HG02678 (cell line): ENCODE measurements at regions not wholly inside any gene's neighbourhood (a gene's known extent, or its start where the extent isn't known, plus 50 kb on each side); places are given as distances from the start of the nearest gene placed in this dataset.
"Not testable (repeated sequence)": the region's sequence is repeated elsewhere in the genome, so short reads cannot be mapped to it uniquely, and the experiment has no call there.

ENCODE experiments used
- ATAC-seq: cut with Tn5 transposase; IDR thresholded peaks from one replicate; pipeline ENCODE4 v1.9.1; 2021; ENCODE audit warnings: mild to moderate bottlenecking, moderate library complexity; ENCODE audit not compliant: unreplicated experiment

DNA sequence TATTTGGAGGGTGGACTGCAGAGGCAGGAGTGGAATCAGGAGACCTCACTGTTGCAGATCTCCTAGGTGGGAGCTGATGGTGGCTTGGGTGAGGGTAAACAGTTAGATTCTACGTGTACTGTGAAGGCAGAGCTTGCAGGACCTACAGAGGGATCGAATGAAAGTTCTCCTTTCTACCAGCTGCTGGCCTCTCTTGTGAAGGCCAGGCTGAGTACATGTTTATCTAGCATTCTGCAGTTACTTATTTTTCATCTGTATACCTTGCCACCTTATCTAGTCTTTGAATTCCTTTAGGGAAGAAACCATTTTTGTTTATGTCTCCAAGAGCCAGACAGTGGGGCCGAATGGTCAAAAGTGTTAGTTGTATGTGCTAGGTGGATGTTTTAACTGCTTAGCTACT is 57.6 kb downstream of the PTTG1 start:
- no peak for ATAC-seq

DNA sequence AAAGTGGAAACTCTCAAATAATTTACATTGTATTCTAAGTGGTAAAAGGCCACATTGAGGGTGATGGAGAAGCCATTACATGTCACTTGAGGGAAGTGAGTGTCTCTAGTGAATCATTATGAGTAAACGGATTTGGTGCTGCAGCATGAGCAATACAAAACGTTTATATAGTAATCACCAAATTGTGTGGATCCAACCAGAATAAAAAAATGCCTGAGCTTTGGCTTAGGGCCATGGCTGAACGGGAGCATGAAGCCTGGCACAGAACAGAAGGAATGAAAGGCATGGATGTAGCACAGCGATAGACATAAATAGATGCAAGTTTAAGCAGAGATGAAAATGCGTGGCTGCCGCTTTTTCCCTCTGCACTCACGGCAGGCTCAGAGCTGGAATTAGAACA is 58.3 kb downstream of the PTTG1 start:
- ATAC-seq: no peak

DNA sequence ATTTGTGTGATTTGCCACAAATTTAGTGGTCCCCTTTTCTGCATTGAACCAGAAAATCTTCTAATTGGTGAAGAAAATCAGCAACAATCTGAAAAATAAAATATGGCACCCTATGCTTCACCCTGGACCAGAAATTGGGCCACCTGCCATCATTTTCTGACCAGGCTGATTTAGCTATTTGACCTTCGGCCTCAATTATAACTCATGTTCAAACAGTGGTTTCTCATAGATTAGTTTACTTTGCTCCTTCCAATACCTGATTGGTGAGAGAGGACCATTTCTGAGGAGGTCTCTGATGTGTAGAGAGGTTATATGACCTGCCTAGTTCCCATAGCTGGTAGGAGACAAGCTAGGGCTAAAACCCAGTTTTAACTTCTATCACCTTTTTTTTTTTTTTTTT is 59.0 kb downstream of the PTTG1 start:
- no peak for ATAC-seq

DNA sequence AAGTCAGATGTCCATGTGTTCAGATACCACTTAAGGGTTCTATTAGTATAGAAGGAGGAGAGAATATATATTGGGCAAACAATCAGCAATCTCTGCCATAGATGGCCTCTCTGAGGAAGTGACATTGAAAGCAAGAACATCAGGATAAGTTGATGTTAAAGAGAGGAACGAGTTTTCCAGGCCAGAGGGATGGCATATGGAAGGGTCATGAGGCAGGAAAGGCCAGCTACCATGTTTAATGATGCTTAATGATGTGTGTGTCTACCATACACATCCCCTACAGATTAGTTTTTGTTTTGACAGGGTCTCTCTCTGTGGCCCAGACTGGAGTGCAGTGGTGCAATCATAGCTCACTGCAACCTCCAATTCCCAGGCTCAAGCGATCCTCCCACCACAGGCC is 63.0 kb downstream of the PTTG1 start:
- ATAC-seq: no peak

DNA sequence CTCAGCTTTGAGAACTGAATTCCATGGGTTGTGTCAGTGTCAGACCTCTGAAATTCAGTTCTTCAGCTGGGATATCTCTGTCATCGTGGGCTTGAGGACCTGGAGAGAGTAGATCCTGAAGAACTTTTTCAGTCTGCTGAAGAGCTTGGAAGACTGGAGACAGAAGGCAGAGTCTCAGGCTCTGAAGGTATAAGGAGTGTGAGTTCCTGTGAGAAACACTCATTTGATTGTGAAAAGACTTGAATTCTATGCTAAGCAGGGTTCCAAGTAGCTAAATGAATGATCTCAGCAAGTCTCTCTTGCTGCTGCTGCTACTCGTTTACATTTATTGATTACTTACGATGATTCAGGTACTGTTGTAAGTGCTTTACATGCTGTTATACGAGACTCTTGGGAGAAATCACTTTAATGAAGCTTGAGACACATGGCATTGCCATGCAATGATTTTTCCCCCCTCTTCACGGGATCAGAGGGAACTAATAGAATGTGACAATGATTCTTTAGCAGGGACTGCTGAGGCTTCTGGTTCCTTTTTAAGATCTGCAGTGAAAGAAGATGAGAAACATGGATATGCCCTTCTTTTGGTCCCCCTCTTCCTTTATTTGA is 63.8 kb downstream of the PTTG1 start:
- ATAC-seq: no peak

DNA sequence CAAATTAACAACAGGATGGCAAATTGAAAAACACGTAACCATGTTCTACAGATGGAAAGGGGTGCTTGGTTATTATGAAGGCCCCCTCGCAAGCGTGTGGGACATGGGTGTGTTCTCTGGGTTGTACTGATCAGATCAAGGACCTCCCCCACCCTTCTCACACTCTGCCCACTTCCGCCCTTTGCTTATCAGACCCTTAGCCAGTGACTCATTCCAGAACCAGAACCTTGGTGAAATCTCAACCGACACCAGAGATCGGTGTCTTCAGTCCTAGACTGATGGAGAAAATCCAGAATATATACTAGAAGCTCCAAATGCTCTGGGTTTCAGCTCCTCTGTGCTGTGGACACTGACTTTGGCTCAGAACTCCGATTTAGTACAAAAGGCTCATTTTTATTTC is 64.9 kb downstream of the PTTG1 start:
- no peak for ATAC-seq

DNA sequence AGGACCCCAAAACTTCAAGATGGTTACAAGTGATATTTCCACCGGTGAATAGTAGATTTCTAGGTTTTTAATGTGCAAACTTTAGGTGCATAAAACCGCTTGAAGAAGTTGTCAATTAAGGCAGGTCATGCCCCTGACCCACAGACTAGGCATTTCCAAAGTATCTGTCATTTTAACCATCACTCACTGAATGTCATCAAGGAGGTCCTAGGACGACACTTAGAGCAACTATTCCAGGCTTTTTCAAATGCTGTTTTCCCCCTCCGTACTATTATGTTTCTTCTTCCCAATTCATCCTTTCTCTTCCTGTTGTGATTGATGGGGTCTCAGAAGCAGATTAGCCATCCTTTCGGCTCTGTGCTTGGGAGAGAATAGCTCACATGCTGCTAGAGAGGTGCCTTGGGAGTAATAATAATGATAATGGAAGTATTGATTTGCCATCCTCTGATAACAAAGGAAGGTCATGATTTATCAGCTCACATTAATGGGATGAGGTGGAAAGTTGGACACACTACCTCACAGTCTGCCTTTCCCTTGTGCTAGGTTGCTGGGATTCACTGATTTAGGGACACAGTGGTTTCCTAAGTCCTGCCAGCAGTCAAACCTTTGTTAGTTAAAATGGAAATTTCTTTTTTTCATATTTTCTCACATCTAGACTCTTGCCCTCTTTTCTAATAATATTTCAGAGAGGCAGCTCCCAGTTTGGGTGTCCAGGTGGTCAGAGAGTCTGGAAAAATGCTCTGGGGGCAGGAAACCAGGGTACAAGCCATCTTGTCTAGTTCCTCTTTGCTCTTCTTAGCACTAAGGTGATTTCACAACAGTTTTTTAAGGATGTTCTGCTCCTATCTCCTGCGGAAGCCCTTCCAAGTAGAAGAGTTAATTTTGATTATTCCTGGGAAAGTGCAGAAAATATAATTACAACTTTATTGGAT is 67.0 kb downstream of the PTTG1 start:
- no peak for ATAC-seq

DNA sequence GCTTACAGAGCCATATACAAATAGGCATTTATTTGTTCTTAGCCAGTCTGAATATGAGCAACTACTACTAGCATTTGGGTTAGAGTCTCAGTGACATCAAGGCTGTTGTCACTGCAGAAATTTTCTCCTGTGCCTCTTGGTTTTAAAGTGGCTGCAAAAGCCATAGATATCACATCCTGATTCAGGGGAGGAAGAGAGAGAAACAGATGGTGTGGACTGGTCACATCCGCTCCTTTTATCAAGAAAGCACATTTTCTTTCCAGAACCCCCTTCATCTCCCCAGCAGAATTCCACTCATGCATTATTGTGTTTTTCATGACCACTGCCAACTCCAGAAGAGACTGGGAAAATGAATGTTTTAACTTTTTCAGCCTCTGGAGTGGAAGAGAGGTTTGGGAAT is 69.8 kb downstream of the PTTG1 start:
- no peak for ATAC-seq

DNA sequence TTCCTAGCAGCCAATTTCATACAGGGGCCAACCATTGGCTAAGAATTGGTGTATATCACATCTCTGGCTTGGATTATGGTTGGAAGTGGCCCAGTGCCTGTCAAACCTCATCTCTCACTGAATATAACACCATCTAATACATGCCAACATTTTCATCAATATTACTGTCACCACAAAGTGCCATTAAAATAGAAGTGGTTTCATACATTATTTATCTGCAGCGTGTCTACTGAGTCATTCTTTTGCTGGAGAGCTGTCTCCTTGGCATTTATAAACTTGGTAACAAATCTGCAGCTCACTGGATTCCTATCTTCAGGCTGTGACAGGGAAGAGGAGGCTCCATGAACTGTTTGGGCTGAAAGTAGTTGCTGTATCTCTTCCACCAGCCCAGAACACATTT is 70.9 kb downstream of the PTTG1 start:
- ATAC-seq: no peak

DNA sequence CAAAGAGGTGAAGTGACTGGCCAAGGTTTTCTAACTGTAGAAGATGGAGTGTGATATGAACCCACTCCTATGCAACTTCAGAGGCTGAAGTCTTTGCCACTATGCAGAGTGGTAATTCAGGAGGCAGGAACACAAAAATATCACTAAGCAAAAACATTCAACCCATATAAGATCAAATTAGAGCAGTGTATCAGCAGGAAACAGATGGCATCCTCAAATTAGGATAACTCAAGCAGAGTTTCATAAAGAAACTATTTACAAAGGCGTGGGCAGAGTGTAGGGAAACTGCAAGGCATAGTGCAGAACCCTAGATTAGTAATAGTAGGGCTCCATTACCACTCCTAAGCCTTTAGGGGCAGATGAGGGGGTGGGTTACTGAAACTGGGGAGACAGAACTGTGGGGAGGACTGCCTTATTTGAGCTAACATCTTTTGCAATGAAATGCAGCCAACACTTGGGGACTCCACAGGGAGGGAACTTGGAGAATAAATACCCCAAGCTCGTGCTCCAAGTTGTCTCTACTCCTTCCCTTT is 72.2 kb downstream of the PTTG1 start:
- no peak for ATAC-seq

DNA sequence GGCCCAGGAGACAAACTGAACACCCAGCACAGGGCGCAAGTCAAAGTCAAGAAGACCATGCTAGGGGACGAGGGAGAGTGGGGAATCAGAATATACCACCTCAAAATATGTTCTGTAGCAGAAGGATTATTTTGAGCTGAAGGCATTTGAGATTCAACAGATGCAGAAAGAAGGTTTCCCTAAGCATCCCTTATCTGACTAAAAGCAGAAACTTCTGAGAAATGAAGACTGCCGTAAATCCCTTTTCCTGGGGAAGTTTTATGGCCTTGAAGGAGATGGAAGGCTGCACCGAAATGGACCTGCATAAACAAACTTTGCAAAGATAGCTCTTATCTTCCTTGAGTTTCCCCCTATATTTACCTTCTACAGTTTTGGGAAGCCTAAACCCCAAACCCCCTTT is 72.8 kb downstream of the PTTG1 start:
- no peak for ATAC-seq

DNA sequence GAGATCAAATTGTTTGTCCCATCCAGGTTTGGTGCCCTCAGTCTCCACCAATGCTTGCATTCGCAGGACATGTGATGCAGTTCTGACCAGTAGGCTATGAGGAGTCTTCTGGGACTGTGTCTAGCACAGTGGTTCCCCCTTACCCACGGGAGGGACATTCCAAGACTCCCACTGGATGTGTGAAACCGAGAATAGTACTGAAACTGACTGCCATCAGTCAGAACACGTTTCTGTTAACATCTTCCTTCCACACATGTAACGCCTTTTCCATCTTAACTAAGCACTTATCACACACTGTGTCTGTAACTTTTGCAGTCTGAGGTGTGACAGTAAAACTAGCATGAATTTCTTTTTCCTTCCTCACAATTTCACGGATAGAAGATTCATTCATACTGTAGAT is 74.7 kb downstream of the PTTG1 start:
- ATAC-seq: peak; percentile 64

DNA sequence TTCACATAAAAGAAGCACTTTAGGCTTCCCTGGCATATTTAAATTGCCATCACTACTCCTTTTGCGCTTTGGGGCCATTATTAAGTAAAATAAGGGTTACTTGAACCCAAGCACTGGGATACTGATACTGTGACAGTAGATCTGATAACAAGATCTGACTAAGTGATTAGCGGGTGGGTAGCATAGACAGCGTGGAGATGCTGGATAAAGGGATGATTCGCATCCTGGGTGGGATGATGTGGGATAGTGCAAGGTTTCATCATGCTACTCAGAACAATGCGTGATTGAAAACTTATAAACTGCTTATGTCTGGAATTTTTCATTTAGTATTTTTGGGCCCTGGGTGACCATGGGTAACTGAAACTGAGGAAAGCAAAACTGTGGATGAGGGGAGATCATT is 75.1 kb downstream of the PTTG1 start:
- no peak for ATAC-seq

DNA sequence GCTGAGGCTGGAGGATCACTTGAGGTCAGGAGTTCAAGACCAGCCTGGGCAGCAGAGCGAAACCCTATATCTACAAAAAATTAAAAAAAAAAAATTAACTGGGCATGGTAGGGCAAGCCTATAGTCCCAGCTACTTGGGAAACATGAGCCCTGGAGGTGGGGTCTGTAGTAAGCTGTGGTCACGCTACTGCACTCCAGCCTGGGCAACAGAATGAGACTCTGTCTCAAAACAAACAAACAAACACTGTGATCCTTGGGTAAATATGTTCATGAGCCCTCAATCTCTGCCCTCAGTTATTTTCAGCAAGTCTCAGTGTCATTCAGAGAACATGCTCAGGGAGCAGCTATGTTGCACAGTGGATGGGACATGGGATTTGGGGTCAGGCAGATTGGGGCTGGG is 76.2 kb downstream of the PTTG1 start:
- no peak for ATAC-seq

DNA sequence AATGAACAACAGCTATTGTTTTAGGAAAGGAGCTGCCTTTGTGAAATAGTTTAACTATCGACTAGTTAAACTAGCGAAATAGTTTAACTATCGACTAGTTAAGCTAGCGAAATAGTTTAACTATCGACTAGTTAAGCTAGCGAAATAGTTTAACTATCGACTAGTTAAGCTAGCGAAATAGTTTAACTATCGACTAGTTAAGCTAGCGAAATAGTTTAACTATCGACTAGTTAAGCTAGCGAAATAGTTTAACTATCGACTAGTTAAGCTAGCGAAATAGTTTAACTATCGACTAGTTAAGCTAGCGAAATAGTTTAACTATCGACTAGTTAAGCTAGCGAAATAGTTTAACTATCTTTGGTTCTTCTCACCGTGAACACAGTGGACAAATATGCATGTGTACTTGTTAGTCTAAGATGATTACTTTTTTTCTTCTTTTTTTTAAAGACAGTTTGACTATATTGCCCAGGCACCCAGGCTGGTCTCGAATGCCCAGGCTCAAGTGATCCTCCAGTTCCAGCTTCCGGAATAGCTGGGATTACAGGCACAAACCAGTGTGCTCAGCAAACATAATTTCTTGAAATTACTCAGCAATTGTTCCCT is 76.9 kb downstream of the PTTG1 start:
- not testable (repeated sequence) for ATAC-seq

DNA sequence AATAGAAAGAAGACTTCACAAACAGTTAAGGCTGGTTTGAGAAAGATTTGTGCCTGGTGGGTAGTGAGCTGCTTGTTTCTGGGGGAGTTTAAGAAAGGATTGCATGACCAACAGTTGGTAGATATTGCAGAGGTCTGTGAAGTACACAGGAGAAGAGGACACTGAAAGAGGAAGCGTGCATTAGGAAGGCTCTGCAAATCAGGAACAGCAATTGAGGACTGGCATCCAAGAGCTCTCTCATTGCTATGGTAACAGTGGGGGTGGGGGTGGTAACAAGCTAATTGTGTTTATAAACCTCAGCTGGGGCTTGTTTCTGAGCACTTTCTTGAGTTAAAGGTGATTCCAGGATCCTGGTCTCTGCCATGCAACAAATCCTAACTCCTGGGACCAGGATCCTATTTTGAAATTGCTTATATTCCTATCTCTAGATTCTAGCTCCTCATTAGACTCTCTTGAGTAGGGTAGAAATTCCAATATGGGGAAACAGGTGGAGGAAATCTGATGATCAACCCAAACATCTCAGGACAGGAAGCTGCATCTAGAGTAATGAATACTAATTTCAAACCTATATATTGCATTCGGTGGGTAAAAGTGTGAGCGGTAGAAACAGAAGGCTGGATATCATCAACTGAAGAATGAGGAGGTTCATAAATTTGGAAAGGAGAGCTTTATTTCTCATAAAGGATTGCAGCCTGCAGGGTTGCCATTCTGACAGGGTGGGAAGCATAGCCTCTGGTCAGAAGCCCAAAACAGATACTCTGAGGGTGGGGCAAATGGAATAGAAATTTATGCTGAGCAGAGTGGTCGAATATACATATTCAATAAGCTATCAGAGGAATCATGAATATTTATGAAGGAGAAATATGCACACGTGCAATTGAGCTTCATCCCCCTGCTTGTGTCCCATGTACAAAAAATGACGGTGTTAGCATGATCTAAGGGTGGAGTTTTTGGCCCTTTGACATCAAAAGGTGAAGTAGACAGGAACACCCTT is 79.4 kb downstream of the PTTG1 start:
- ATAC-seq: no peak

DNA sequence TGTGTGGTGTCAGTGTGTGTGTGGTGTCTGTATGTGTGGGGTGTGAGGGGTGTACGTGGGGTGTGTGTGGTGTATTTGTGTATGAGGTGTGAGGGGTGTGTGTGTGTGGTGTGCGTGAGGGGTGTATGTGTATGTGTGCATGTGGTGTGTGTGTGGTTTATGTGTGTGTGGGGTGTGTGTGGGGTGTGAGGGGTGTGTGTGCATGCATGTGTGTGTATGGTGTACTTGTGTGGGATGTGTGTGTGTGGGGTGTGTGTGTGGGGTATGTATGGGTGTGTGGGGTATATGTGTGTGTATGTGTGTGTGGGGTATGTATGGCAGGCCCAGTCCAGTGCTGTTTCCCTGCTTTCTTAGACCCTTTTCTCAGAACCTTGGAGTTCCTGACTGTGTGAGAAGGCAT is 83.3 kb downstream of the PTTG1 start:
- ATAC-seq: no peak

DNA sequence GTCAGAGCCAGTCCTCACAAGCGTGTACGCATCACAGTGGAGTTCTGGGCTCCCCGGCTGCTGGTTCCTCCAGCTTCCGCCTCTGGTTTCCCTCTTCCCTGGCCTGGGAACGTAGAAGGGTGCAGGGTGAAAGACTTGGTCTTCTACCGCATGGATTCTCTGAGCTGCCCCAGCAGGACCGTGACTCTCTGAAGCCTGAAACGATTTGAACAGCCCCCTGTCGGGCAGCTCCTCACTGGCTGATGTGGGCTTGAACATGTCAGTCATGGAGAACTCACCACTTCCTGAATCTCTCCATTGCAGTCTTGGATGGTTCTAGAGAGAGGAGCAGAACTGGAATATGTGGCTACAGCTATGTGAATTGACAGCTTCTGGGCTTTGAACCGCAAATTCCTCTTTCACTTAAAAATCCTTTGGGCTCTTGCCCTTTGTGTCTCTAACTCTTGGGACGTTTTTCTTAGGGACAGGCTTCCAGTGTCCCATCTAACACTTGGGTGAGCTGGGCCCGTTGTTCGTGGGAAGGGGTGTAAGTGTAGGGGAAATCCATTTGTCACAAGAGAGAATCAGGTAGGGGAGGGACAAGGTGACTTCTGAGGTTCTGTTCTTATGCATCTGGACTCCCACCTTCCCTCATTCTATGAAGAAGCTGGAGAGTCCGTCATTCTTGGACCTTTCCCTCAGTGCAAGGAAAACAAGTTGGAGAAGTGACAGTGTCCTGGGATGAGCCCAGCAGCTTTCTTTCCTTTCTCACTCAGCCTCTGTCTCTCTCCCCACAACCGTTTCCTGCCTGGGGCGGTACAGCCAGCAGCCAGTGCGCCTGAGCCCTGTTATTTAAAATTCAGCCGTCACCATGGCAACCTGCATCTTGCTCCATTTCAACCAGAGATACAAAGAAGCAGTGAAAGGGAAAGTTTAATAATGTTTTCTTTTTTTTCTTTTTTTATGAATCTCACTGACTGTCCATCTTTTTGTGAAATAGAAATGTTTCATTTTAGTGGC is 84.7 kb downstream of the PTTG1 start:
- ATAC-seq: peak; percentile 79

DNA sequence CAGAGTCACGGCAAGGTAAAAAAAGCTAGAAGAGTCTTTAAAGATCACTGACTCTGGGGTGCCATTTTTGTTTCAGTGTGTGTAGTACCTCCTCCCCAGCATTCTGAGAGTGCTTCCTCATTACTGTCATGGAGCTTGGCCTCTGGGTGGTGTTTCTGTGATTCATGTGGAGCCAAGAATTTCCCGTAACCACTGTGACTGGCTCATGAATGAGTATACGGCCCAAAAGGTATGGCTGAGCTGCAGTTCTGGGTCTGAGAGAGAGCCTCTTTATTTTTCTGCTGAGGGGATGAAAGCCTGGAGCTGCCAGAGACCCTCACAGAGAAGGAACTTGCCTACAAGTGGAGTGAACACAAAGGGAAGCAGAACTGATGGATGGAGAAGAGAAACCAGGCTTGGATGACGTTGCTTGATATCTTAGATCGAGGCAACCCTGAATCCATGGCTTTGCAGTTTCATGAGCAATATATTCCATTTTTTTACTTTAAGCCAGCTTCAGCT is 85.6 kb downstream of the PTTG1 start:
- peak; percentile 33 for ATAC-seq
